GM04503 (cell line): ENCODE measurements at regions not wholly inside any gene's neighbourhood (a gene's known extent, or its start where the extent isn't known, plus 50 kb on each side); places are given as distances from the start of the nearest gene placed in this dataset.
A peak's percentile ranks its signal among the peaks of the same experiment; 100 is the strongest.

Experiments
- DNase-seq: peaks from one replicate; pipeline ENCODE4 v3.0.0-alpha.2; 2012; ENCODE audit warnings: low read depth

GRCh38 chr4:182015014-182015413 lies 228.2 kb upstream of the TENM3 start:
- no peak for DNase-seq

GRCh38 chr4:182015893-182016292 lies 227.3 kb upstream of the TENM3 start:
- DNase-seq = no peak

- DNase-seq = no peak
These were observed 226.2 kb upstream of the TENM3 start for GRCh38 chr4:182017038-182017437.

GRCh38 chr4:182018691-182019090 lies 224.5 kb upstream of the TENM3 start:
- DNase-seq = no peak

- no peak for DNase-seq
These were observed 224.0 kb upstream of the TENM3 start for GRCh38 chr4:182019148-182019652.

GRCh38 chr4:182022909-182023308 lies 220.3 kb upstream of the TENM3 start:
- no peak for DNase-seq

- no peak for DNase-seq
These were observed 219.7 kb upstream of the TENM3 start for GRCh38 chr4:182023469-182023868.

- DNase-seq = no peak
These were observed 200.3 kb upstream of the TENM3 start for GRCh38 chr4:182042945-182043344.

GRCh38 chr4:182048871-182049270 lies 194.3 kb upstream of the TENM3 start:
- DNase-seq = no peak

- DNase-seq = no peak
These were observed 186.3 kb upstream of the TENM3 start for GRCh38 chr4:182056866-182057265.

GRCh38 chr4:182062458-182062857 lies 180.7 kb upstream of the TENM3 start:
- no peak for DNase-seq

GRCh38 chr4:182062936-182063335 lies 180.3 kb upstream of the TENM3 start:
- DNase-seq = peak; percentile 46

GRCh38 chr4:182063651-182064050 lies 179.6 kb upstream of the TENM3 start:
- DNase-seq = no peak

GRCh38 chr4:182065255-182065654 lies 177.9 kb upstream of the TENM3 start:
- no peak for DNase-seq

GRCh38 chr4:182066037-182066436 lies 177.2 kb upstream of the TENM3 start:
- no peak for DNase-seq

GRCh38 chr4:182067828-182068227 lies 175.4 kb upstream of the TENM3 start:
- no peak for DNase-seq

GRCh38 chr4:182068920-182069319 lies 174.3 kb upstream of the TENM3 start:
- DNase-seq = no peak

- no peak for DNase-seq
These were observed 169.9 kb upstream of the TENM3 start for GRCh38 chr4:182073278-182073677.

GRCh38 chr4:182074139-182074538 lies 169.1 kb upstream of the TENM3 start:
- DNase-seq = no peak

GRCh38 chr4:182074810-182075209 lies 168.4 kb upstream of the TENM3 start:
- DNase-seq = no peak

GRCh38 chr4:182082910-182083309 lies 160.3 kb upstream of the TENM3 start:
- DNase-seq = no peak

- no peak for DNase-seq
These were observed 159.4 kb upstream of the TENM3 start for GRCh38 chr4:182083671-182084410.

GRCh38 chr4:182085051-182085480 lies 158.1 kb upstream of the TENM3 start:
- peak; percentile 28 for DNase-seq

GRCh38 chr4:182089326-182089725 lies 153.9 kb upstream of the TENM3 start:
- no peak for DNase-seq
